ENCODE measurements at regions not wholly inside any gene's neighbourhood (a gene's known extent, or its start where the extent isn't known, plus 50 kb on each side); places are given as distances from the start of the nearest gene placed in this dataset.
"Not testable (repeated sequence)": the region's sequence is repeated elsewhere in the genome, so short reads cannot be mapped to it uniquely, and the experiment has no call there.

DNA sequence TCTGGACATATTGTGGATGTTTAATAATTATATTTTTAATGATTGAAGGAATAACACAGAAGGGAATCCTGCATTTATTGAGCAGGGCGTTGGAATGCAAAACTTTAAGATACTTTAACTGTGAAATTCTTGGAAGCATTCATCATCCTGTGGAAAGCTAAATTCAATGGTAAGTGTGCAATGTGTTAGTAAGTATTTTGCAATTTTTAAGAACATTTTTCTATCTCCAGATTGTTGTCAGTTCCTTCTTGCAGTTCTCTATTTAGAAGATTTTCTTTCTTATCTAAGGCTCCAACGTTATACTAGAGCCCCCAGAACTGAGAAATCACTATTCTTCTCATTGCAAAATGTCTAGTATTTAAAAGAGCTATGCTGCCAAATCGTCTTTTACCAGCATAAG lies 132.2 kb upstream of the TSC22D2 start:
- TF ChIP-seq, protein P1, sequence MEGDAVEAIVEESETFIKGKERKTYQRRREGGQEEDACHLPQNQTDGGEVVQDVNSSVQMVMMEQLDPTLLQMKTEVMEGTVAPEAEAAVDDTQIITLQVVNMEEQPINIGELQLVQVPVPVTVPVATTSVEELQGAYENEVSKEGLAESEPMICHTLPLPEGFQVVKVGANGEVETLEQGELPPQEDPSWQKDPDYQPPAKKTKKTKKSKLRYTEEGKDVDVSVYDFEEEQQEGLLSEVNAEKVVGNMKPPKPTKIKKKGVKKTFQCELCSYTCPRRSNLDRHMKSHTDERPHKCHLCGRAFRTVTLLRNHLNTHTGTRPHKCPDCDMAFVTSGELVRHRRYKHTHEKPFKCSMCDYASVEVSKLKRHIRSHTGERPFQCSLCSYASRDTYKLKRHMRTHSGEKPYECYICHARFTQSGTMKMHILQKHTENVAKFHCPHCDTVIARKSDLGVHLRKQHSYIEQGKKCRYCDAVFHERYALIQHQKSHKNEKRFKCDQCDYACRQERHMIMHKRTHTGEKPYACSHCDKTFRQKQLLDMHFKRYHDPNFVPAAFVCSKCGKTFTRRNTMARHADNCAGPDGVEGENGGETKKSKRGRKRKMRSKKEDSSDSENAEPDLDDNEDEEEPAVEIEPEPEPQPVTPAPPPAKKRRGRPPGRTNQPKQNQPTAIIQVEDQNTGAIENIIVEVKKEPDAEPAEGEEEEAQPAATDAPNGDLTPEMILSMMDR (IDR thresholded peaks at IDR 0.05; ENCODE audit: borderline replicate concordance, control extremely low read depth, extremely low read depth, insufficient read depth, missing control alignments), result no peak
- DNase-seq (ENCODE audit: low spot score), result no peak
- in situ Hi-C loops (cut with MboI; ENCODE audit: low sequenced_read_pairs, unreplicated experiment), result no loop called here

DNA sequence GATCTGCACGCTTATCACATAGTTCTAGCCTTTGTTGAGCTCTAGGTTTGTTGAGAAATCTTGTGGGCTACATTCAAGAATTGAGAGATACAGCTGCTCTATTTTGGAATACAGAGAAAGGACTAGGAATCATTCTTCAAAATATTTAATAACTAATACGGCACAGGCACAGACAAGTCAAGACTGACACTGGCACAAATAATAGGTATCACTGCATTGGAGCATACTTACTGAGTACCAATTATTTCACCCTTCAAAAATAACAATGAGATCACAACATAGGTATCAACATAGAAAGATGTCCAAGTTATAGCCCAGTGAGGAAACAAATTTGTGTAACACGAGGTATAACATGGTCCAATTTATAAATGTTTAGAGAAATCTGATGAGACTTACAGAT lies 133.7 kb upstream of the TSC22D2 start:
- DNase-seq (ENCODE audit: low spot score), result no peak
- in situ Hi-C loops (cut with MboI; ENCODE audit: low sequenced_read_pairs, unreplicated experiment), result no loop called here
- TF ChIP-seq, protein P1 (IDR thresholded peaks at IDR 0.05; ENCODE audit: borderline replicate concordance, control extremely low read depth, extremely low read depth, insufficient read depth, missing control alignments), result no peak

DNA sequence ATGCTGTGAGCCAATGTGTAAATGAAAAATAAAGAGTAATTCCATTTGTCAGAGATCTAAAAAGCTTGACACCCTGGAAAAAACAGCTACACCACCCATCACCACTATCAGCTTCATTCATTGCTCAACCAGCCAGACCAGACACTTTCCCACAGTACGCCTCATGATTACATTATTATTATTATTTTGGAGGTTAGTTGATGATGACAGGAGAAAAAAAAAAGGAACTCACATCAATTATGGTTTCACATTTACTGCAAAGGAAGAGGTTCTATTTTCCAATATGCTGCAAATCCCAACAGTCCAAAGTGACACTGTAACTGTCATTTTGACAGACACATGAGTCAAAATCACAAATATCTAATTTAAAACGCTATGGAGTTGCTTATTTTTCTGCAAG lies 134.7 kb upstream of the TSC22D2 start:
- TF ChIP-seq, protein P1 (IDR thresholded peaks at IDR 0.05; ENCODE audit: borderline replicate concordance, control extremely low read depth, extremely low read depth, insufficient read depth, missing control alignments), result no peak
- no peak for DNase-seq (ENCODE audit: low spot score)
- in situ Hi-C loops (cut with MboI; ENCODE audit: low sequenced_read_pairs, unreplicated experiment), result no loop called here

DNA sequence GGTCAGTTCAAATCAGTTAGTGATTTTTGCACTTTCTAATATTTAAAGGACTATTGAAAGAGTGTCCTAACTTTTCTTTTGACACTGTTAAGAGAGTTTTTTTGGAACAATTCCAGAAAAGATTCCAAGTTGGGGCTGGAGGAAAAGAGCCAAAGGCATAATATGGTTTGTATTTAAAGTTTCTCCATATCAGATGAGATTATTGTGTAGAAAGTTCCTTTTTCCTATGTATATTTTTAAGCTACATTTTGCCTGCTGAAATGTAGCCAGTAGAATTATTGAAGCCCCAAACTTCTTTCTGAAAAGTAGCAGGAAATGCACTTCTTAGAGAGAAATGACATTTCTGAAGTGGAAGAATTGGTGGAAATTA lies 136.5 kb upstream of the TSC22D2 start:
- DNase-seq (ENCODE audit: low spot score), result no peak
- in situ Hi-C loops (cut with MboI; ENCODE audit: low sequenced_read_pairs, unreplicated experiment), result no loop called here
- TF ChIP-seq, protein P1 (IDR thresholded peaks at IDR 0.05; ENCODE audit: borderline replicate concordance, control extremely low read depth, extremely low read depth, insufficient read depth, missing control alignments), result no peak

DNA sequence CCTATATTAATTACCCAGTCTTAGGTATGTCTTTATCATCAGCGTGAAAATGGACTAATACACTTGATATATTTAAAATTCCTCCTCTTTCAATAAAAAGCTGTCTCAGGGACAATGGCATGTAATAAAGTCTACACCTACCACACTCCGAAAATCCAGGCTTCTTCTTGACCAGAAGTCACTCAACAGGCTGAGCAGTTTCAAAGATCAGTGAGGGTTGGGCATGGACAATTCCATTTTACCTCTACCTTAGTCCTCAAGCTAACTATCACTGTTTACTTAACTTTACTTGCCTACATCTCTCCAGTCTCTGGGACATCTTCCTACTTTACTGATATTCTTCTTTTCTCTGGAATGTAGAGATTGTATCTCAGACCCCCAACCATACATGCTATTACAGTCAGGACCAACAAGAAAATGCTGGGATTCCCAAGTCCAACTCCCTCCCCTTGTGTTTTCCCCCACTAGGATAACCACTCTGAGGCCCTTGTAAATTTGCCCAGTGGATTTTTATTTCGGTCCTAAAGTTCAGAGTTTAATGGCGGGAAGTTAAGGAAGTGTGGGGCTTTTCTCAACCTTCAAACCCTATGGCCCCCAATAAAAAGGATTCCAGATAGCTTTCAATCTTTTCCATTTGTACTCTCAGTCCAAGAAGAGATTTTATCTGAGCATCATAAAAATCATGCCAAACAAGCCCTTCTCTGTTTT lies 137.1 kb upstream of the TSC22D2 start:
- in situ Hi-C loops (cut with MboI; ENCODE audit: low sequenced_read_pairs, unreplicated experiment), result no loop called here
- TF ChIP-seq, protein P1 (IDR thresholded peaks at IDR 0.05; ENCODE audit: borderline replicate concordance, control extremely low read depth, extremely low read depth, insufficient read depth, missing control alignments), result no peak

DNA sequence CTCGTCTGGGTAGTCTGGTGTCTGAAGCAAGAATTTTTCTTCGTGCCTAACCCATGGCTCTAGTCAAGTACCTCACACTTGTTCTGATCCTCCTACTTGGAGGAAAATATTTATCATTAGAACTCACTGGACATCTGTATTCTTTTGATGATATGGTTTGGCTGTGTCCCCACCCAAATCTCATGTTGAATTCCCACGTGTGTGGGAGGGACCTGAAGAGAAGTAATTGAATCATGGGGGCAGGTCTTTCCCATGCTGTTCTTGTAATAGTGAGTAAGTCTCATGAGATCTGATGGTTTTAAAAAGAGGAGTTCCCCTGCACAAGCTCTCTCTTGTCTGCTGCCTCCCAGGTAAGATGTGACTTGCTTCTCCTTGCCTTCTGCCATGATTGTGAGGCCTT lies 137.7 kb upstream of the TSC22D2 start:
- in situ Hi-C loops (cut with MboI; ENCODE audit: low sequenced_read_pairs, unreplicated experiment); DNase-seq (ENCODE audit: low spot score): not testable (repeated sequence)

More for the DNA sequence above, 137.1 kb upstream of the TSC22D2 start:
- no peak for DNase-seq (ENCODE audit: low spot score)

DNA sequence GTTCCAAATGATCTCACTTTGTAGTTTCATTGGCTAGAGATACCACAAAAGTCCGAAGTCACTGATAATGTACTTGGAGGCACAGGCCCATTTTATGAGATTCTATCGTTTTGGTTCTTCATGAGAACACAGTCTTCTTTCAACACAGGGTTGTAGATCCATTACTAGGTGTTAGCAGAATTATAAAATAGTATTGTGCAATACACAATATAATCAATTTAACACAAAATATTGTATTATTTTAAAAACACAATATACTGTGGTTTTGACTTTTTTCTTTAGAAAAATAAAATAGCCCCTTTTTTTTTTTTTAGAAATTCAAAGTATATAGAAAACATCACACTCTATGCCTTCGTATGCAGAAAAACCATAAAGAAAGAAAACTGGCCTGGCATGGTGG lies 138.6 kb upstream of the TSC22D2 start:
- TF ChIP-seq, protein P1 (IDR thresholded peaks at IDR 0.05; ENCODE audit: borderline replicate concordance, control extremely low read depth, extremely low read depth, insufficient read depth, missing control alignments), result no peak
- DNase-seq (ENCODE audit: low spot score), result no peak
- in situ Hi-C loops (cut with MboI; ENCODE audit: low sequenced_read_pairs, unreplicated experiment), result no loop called here

Measured in GM13976 (cell line).